ENCODE measurements at regions not wholly inside any gene's neighbourhood (a gene's known extent, or its start where the extent isn't known, plus 50 kb on each side); places are given as distances from the start of the nearest gene placed in this dataset.
"Not testable (repeated sequence)": the region's sequence is repeated elsewhere in the genome, so short reads cannot be mapped to it uniquely, and the experiment has no call there.

DNA sequence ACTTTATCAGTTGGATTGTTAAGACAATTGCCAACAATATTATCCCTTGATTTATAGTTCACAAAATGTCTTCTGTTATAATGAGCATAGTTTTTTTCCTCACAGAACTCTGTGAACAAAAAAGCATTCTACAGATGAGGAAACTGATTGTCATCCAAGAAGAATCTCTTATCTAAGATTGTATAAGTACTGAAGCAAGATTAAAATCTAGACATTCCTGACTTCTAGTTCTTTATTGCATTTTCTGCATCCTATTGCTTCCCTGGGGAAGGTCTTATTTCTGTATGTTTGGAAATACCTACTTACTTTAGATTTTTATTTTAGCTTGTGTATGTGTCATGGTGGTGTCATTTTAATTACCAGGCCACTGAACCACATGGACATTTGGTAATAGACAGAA is 884.9 kb upstream of the WWC1 start:
- no peak for DNase-seq (ENCODE audit: extremely low read depth in 1 of 11, low read depth in 9 of 11, low spot score in 4 of 11)

DNA sequence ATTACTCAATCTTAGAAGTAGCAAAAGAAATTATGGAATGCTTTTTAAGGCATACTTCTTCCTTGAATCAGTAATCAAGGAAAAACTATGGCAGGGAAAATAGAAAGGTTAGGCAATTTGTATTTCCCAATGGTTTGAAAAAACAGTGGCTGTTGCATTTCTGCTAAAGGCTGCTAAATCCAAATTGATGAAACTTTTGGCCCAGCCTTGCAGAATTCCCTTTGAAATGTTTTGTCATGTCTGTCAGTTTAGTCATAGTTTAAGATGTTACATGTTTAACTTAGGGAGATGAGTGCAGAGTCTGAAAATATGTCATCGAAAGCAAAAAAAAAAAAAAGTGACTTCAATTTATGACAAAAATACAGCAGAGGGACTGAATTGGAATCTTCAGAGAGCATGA is 878.9 kb upstream of the WWC1 start:
- DNase-seq (ENCODE audit: extremely low read depth in 1 of 11, low read depth in 9 of 11, low spot score in 4 of 11): no peak

DNA sequence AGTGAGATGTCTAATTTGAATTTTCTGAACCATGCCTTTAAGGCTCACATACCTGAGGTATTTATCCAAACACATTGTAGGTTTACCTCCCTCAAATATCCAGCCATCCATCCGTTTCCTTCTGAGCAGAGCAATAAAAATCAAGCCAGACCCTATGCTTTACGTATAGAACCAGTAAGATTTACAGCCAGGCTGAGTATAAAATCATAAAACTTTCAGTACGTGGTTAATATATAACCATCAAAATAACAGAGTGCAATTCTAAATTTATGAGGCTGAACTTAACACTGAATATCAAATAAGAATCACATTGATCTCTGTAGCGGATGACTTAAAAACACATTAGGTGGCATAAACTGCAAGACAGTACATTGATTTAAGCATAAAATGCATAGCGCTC is 877.9 kb upstream of the WWC1 start:
- peak in 5 of 11 donors; percentile 2 to 27 (median 11) for DNase-seq (ENCODE audit: extremely low read depth in 1 of 11, low read depth in 9 of 11, low spot score in 4 of 11)

DNA sequence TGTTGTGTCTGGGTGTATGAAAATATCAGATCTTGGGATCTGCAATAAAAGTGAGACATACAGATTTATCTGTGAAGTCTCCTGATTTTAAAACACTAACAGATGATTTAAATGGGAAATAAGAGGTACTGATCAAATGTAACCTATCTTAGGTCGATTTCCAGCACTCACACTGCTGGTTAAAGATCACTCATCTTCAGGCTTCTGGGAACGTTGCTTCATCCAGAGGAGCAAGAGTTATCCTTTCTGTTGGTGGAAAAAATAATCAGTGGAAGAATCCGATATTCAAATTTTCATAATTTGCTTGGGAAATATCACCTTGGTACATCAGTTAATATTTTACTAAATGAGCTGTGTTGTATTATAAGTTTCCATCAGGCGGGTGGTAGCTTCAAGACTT is 876.8 kb upstream of the WWC1 start:
- DNase-seq (ENCODE audit: extremely low read depth in 1 of 11, low read depth in 9 of 11, low spot score in 4 of 11): no peak

DNA sequence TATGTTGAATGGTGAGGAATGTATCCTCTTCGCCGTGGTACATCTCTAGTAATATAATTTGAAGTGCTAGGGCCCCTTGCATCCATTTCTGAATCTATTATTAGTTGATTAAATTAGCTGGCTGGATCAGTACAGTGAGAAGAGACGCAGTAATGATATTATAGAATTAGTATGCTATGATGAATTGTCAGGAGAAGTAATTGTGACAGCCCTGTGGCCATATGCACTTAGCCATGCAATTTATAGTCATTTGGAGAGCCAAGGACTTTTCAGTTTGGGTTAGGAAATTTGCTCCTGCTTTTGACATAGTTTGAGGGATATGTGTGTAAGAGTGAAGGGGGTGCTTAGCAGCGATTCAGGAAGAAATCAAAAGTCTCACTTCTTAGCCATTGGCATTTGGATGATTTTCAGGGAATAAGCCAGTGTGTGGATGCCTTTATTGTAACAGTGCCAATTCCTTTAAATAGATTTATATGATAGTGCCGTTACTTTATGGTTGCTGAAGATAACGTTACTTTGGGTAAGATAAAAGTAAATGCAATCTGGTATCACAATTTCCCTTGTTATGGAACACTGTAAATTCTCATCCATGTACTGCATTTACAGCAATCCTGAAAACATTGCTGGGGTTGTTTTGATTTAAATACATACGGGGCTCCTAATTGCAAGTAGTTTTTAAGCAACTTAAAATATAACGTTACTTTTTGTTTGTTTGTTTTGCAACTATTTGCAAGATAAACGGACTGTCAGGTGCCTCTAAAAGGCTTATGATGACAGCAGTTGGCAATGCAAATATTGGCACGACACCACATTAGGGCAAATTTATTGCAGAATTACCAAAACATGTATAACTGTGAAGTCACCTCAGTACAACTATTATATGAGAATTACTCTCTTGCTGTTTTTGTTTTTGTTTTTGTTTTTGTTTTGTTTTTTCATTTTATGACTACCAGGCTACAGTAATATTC is 875.4 kb upstream of the WWC1 start:
- DNase-seq (ENCODE audit: extremely low read depth in 1 of 11, low read depth in 9 of 11, low spot score in 4 of 11): no peak

DNA sequence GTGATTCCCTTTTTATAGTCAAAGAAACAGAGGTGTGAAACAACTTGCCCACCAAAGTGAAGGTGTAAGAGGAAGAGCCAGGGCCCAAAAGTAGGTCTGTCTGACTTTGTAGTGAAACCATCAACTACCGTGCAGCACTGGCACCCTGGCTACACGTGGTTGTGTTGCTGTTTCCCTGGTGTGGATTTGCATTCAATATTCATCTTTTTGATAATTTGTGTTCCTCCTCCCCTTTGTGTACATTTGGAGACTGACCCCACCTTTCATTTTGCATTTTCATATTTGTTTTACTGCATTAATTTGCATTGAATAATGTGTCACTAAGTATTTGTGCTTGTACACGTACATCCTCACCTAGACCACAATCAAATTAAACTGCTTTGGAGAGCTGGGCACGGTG is 873.8 kb upstream of the WWC1 start:
- DNase-seq (ENCODE audit: extremely low read depth in 1 of 11, low read depth in 9 of 11, low spot score in 4 of 11): no peak

DNA sequence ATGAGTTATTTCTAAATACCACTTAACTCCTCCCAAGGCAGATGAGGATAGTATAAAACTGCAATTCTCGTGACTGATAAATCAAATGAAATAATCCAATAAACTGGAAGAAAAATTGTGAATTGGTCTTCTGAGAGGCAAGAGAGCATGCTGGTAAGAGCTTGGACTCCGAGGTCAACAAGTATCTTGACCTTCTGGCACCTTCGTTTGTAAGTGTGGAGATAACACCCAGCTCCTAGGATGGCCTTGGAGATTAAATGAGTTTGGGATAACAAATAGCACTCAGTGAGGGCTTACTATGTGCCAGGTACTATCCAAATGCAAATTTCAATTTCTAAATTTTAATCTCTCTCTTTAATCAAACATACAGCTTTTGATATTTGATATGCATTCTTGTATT is 866.3 kb upstream of the WWC1 start:
- no peak for DNase-seq (ENCODE audit: extremely low read depth in 1 of 11, low read depth in 9 of 11, low spot score in 4 of 11)

DNA sequence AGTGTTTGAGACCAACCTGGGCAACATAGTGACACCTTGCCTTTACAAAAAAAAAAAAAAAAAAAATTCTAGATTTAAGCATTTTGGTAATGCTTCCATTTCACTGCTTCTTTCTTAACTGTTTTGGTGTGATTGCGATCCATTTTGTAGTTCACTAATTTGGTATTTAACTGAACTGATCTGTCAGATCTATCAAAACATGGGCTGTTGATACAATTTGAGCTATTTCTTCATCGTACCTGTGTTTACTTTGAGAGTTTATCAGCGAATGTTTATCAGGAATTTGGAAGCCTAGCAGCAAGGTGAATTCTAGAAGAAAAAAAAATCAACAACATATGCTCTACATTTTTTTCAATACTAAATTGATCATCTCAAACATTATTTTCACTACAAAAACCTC is 864.9 kb upstream of the WWC1 start:
- no peak for DNase-seq (ENCODE audit: extremely low read depth in 1 of 11, low read depth in 9 of 11, low spot score in 4 of 11)

DNA sequence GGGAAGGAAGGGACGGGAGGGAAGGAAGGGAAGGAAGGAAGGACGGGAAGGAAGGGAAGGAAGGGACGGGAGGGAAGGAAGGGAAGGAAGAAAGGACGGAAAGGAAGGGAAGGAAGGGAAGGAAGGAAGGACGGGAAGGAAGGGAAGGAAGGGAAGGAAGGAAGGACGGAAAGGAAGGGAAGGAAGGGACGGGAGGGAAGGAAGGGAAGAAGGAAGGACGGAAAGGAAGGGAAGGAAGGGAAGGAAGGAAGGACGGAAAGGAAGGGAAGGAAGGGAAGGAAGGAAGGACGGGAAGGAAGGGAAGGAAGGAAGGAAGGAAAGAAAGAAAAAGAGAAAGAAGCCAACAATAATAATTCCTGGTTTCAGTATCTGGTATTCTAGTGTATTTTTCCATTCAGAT is 863.8 kb upstream of the WWC1 start:
- DNase-seq (ENCODE audit: extremely low read depth in 1 of 11, low read depth in 9 of 11, low spot score in 4 of 11): not testable (repeated sequence)

DNA sequence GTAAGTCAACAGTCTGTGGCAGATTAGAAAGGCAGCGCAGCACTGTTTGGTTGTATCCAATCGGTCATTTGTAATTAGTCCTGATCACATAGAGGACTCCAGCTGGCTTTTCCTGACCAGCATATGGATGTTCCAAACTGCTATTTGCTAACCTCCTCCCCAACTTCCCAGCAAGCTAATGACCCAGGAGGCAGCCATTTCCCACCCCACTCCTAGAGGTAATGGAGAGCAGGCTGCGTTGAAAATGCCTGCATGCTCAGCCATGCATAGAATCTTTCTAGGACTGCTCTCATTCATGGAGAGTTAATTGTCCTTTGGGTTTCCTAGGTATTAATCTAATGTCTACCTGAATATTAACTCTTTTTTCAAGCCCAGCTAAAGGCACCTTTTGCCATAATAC is 850.6 kb upstream of the WWC1 start:
- peak in 2 of 11 donors; percentile 2 to 3 for DNase-seq (ENCODE audit: extremely low read depth in 1 of 11, low read depth in 9 of 11, low spot score in 4 of 11)

DNA sequence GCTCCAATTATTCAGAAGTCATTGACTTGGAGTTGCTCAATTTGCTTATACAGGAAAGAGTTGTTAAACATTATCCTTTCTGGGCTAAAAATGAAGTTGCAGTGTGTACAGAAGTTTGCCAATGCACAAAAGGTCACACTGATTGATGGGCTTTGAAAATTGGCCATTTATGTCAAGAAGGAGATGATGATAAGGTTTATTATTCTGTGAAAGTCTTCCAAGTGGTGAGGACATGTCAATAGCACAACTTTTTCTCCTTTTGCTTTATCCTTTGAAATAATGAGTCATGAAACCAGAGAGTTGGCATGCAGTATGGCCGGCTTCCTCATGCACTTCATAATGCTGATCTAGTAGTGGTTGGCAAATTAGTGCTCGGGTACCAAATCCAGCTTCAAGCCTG is 848.5 kb upstream of the WWC1 start:
- DNase-seq (ENCODE audit: extremely low read depth in 1 of 11, low read depth in 9 of 11, low spot score in 4 of 11): no peak

DNA sequence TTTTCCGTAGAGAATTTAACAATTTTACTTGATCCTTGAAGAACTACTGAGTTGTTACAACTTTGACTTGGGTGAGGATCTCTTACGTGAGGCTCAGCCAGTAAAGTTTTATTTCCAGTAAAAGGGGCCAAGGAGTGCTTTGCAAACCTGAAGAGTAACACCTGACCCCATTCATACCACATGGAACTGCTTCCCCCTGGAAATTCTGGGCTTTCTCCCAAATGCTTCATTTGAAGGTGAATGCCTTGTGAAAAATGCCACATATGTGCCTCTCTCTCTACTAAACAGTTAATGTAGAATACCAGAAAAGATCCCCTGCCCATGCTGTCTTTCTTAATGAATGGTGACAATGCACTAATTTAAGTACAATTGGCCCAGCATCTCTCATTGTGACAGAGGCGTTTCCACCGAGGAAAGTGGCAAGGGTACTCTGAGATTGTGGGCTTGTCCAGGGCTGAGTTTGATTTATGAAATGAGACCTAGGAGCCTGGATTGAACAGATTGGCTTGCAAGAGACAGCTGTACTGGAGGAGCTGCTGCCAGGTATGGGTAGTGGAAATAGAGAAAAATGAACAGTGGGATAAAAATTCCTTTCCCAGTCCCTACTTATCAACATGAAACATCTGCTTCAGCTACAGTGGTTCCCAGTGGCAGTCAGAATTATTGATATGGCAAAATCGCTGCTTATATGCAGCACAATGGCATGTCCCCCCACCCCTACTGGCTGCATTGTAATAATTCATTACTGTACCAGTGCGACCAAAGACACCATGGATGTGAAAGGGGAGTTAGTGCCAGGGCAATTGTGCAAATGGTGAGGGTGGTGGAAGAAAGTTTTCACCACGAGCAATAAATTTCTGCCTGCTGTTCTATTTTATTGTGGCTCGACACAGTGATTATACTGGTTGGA is 843.7 kb upstream of the WWC1 start:
- no peak for DNase-seq (ENCODE audit: extremely low read depth in 1 of 11, low read depth in 9 of 11, low spot score in 4 of 11)

DNA sequence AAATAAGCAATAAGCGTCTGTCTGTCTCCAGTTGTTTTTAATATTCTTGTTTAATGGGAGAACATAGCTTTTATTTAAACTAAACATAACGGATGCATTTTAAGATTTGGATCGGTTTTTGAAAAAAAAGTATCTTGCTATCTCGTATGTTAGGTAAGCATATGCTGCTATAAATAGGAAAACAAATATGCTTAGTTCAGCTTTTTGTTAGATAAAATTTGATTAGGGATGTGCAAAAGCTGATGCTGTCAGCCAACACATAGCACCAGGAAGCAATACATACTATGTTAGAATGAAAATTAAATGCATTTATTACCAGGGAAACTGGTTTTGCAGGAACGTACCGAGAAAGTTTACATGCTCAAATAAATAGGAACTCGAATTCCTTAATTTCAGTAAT is 843.1 kb upstream of the WWC1 start:
- peak in 2 of 11 donors; percentile 5 to 7 for DNase-seq (ENCODE audit: extremely low read depth in 1 of 11, low read depth in 9 of 11, low spot score in 4 of 11)

DNA sequence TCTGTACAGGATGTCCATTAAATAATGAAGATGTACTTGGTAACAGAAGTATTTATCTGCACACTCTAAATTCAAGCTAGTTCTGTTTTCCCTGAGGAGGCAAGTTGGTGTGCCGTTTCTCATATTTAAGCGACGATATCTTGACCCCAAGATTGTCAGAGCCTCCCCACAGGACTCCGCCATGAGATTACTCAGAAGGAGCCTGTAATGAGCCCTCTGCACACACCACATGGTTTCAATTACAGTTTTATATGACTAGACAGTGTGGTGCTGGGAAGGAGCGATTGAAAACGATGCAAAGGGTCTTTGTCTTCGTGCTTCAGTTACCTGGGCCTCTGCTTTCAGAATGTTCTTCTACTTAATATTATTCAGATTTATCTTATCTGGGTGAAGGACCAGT is 840.4 kb upstream of the WWC1 start:
- no peak for DNase-seq (ENCODE audit: extremely low read depth in 1 of 11, low read depth in 9 of 11, low spot score in 4 of 11)

DNA sequence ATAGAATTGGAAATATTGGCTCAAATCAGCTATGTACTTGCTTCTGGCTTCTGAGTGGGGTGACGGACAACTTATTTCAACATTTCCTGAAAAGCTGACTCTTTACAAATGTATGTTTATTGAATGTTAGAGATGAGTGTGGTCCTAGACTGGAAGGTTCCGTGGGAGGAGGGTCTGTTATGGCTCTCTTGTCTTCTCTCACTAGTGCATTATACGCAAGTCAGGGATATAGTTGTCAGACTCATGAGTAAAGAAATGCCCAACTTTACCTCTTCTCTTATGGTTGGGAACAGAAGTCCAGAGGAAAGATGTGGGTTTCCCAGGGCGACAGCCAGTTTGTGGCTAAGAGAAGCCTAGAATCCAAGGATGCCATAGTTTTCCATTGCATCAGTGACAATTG is 839.3 kb upstream of the WWC1 start:
- no peak for DNase-seq (ENCODE audit: extremely low read depth in 1 of 11, low read depth in 9 of 11, low spot score in 4 of 11)

DNA sequence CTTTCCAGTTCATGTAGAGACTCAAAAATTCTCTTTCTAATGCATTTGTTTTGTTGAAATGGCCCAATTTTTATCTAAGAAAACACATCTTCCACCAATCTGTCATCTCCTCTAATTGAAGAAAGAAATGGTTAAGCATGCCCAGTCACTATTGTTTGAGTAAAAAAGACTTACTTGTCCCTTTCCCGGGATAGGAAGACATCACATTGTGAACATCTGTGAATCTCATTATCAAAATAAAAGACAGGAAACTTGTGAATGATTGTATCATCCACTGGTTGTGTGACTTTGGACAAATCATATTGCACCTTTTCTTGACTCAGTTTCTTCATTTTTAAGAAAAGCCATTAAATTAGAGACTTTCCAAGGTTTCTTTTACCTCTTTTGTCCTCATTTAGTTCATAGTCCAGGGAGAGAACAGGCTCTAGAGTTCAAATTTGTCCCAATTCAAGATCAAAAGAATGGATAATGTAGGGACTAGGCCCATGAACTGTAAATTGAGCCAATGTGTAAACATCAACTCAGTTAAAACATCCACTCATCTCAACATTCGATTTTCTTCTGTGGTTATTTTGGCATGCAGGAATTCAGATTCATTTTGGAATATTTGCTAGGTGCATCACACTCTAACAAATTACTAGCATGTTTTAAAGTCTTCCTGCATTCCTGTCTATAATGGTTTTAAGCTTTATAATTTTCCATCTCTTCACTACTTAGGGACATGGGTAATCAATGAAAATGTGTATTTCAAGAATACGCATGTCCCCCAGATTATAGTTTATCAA is 838.0 kb upstream of the WWC1 start:
- DNase-seq (ENCODE audit: extremely low read depth in 1 of 11, low read depth in 9 of 11, low spot score in 4 of 11): no peak

DNA sequence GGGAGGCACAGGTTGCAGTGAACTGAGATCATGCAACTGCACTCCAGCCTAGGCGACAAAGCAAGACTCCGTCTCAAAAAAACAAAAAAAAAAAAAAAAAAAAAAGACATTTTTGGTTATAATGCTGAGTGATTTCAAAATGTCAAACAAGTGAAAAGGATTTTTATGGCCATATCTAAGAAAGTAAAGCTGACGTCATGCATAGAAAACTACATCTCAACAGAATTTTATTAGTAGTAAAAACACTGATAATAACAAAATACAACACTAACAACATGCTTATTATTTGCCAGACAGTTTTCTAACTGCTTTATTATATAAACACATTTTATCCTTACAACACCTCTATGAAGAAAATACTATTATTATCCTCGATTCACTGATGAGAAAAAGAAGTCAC is 833.0 kb upstream of the WWC1 start:
- no peak for DNase-seq (ENCODE audit: extremely low read depth in 1 of 11, low read depth in 9 of 11, low spot score in 4 of 11)

DNA sequence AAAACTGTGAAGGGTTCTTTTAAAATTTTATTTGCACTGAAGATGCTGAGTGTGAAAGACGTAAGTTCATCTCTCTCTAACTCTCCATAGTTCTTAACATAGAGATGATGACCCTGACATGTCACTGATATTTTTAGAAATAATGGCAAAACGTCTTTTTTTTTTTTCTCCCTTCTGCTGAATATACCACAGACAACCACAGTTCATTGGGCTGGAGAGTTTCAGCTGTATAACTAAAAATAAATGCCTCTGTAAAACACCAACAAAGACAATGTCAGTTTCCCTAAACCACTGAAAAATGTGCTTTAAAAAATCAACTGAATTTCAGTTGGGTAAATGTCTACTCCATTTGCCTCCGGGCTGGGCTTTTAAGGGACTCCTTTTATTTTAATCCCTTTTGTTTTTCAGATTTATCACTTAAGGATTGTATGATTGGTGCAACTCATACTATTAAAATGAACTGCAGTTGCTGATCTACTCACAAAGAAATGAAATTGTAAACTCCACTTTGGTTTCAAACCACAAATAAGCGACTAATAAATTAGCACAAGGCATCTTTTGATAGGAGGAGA is 830.9 kb upstream of the WWC1 start:
- no peak for DNase-seq (ENCODE audit: extremely low read depth in 1 of 11, low read depth in 9 of 11, low spot score in 4 of 11)

DNA sequence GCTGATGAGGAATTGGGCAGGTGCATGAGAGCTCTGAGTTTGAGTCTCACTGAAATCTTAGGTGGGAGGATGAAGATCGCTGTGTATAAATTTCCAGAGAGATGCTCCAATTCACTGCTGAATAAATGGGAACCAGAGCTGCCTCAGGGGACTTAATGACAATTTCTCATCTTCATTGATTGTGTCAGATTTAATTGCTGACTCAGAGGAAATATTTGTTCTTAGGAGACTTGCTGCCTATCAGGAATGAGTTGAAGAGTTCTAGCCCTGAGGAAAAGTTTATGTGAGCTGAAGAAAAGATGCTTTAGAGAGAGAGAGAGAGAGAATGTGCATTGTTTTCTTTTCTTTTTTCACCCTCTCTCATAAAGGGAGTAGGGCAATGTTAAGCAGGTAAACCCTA is 827.5 kb upstream of the WWC1 start:
- no peak for DNase-seq (ENCODE audit: extremely low read depth in 1 of 11, low read depth in 9 of 11, low spot score in 4 of 11)

Data from renal cortex interstitium (tissue), 11 donors.